NB4 (cell line): ENCODE measurements at regions not wholly inside any gene's neighbourhood (a gene's known extent, or its start where the extent isn't known, plus 50 kb on each side); places are given as distances from the start of the nearest gene placed in this dataset.
"Not testable (repeated sequence)": the region's sequence is repeated elsewhere in the genome, so short reads cannot be mapped to it uniquely, and the experiment has no call there.

Experiments
- MYC ChIP-seq: IDR thresholded peaks from 2 replicates; pipeline ENCODE4 v1.6.1; 2011; ENCODE audit warnings: low read depth, low read length
- TF ChIP-seq, protein P1 (sequence below): IDR thresholded peaks from one replicate; pipeline ENCODE4 v1.5.1; 2012; ENCODE audit warnings: low read depth, low read length
- TF ChIP-seq, protein P2 (sequence below): IDR thresholded peaks from 2 replicates; pipeline ENCODE4 v1.6.1; 2011; ENCODE audit warnings: low read depth, low read length

DNA sequence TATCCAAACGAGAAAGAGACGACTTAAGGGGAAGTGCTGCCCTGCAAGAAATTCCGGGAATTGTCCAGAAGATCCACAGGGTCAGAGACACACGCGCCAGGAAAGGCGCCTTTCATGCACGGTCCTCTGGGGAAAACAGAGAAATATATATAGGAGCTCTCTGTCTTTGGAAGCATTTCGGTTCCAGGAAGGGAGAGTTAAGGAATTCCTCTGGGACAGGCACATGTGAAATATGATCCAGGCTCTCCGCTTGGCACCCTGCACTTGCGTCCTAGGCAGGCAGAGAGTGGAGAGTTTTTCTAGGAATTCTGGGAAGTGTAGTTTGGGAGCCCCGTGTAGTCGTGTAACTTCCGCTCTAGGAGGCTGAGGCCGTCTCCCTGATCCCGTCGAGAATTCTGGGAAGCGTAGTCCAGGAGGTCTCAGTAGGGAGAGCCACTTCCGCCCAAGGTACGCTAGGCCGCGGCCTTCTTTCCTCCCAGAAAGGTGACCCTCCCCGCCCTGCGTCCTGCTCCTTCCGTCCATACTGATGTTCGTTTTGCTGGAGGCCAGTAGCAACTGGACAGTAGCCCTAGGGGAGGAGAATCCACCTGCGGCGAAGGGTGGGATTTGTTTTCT is 677.5 kb upstream of the DEFB115 start:
- TF ChIP-seq, protein P1, sequence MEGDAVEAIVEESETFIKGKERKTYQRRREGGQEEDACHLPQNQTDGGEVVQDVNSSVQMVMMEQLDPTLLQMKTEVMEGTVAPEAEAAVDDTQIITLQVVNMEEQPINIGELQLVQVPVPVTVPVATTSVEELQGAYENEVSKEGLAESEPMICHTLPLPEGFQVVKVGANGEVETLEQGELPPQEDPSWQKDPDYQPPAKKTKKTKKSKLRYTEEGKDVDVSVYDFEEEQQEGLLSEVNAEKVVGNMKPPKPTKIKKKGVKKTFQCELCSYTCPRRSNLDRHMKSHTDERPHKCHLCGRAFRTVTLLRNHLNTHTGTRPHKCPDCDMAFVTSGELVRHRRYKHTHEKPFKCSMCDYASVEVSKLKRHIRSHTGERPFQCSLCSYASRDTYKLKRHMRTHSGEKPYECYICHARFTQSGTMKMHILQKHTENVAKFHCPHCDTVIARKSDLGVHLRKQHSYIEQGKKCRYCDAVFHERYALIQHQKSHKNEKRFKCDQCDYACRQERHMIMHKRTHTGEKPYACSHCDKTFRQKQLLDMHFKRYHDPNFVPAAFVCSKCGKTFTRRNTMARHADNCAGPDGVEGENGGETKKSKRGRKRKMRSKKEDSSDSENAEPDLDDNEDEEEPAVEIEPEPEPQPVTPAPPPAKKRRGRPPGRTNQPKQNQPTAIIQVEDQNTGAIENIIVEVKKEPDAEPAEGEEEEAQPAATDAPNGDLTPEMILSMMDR = not testable (repeated sequence)
- TF ChIP-seq MYC = not testable (repeated sequence)
- TF ChIP-seq, protein P2, sequence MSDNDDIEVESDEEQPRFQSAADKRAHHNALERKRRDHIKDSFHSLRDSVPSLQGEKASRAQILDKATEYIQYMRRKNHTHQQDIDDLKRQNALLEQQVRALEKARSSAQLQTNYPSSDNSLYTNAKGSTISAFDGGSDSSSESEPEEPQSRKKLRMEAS = not testable (repeated sequence)
